Hematopoietic multipotent progenitor cell treated with erythropoietin and hydrocortisone succinate and interleukin-3 and kit ligand, for 8 days (in vitro differentiated cells): ENCODE measurements at regions not wholly inside any gene's neighbourhood (a gene's known extent, or its start where the extent isn't known, plus 50 kb on each side); places are given as distances from the start of the nearest gene placed in this dataset.

Experiments
- DNase-seq: peaks from one replicate; pipeline ENCODE4 v3.0.0-alpha.2; 2015

DNA sequence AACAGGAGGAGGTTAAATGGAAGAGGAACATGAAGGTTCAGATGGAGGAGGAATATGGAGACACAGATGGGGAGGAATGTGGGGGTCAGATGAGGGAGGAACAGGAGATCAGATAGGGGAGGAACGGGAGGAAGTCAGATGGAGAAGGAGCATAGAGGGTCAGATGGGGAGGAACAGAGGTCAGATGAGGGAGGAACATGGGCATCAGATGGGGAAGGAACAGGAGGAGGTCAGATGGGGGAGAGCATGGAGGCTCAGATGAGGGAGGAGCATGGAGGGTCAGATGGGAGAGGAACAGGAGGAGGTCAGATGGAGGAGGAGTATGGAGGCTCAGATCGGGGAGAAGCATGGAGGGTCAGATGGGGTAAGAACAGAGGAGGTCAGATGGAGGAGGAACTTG, 290.6 kb downstream of the BMP7 start:
- no peak for DNase-seq

DNA sequence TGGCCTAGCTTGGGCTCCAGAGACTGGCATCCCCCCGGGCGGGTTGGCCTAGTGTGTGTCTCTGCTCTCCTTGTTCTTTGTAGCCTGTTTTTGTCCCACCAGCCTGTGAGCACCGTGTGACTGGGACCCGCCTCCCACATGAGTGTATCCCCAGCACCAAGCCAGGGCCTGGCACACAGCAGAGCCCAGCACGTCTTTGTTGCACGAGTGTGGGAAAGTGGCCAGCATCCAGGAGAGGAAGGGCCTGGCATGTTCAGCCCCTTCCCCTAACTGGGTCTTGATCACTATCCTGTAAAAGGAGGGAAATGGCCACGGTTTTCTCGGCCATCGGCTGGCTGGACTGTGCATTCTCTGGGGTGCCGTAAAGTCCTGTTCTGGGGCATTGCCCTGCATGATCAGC, 290.1 kb downstream of the BMP7 start:
- DNase-seq = no peak

DNA sequence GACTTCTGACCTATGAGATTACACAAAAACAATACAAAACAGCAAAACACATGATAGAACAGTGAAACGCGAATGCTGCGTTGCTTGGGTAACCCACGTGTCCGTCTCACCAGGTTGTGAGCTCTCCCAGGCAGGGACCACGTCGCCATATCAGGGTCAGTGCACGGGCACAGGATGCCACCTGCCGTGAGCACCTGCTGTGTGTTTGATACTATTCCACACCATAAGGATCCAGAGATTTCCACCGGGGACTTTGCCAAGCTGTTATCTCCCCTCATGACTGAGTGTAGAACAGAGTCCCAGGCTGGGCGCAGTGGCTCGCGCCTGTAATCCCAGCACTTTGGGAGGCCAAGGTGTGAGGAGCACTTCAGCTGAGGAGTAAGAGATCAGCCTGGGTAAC, 288.0 kb downstream of the BMP7 start:
- no peak for DNase-seq

DNA sequence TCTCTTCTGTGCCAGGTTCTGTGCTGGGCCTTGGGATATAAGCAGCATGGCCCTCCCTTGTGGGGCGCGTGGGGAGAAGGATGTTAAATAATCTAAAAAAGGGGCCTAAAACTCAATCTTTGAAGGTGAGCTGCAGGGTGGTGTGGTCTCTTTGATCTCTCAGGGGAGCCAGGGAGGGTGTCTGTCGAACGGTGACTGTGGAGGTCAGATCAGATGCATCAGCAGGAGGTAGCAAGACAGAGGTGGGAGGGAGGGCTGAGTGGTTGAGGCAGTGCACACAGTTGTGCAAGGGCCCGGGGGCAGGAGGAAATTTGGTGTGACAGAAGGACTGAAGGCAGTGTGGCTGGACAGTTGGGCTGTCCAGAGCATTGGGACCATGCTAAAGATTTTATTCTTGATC, 287.3 kb downstream of the BMP7 start:
- DNase-seq = no peak

DNA sequence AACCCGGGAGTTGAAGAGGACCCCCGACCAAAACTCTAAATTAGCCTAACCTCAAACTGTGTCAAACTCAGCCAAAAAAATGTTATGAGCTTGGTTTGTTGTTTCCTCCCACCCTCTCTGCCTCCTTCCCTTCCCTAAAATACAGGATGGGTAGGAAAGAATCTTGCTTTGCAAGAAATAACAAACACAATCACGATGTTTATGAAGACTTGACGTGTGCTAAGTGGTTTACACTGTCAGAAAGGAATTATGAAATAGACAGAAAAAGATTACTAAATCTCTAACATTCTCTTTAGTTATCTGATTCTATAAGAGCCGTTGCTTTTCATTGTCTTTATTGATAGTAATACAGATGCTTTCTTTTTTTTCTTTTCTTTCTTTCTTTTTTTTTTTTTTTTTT, 285.1 kb downstream of the BMP7 start:
- no peak for DNase-seq

DNA sequence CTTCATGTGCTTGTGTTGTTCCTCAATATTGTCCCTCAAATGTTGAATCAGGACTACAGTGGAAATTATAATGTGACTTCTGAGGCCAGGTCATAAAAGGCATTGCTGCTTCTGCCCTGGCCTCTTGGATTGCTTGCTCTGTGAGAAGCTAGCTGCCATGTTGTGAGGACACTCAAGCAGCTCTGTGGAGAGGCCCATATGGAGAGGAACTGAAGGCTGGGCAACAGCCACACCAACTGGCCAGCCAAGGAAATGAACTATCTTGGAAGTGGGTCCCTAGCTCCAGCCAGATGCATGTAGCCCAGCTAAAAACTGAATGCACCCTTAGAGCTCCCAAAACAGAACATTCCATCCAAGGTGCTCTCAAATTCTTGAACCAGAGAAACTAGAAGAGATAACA, 282.6 kb downstream of the BMP7 start:
- DNase-seq = no peak

DNA sequence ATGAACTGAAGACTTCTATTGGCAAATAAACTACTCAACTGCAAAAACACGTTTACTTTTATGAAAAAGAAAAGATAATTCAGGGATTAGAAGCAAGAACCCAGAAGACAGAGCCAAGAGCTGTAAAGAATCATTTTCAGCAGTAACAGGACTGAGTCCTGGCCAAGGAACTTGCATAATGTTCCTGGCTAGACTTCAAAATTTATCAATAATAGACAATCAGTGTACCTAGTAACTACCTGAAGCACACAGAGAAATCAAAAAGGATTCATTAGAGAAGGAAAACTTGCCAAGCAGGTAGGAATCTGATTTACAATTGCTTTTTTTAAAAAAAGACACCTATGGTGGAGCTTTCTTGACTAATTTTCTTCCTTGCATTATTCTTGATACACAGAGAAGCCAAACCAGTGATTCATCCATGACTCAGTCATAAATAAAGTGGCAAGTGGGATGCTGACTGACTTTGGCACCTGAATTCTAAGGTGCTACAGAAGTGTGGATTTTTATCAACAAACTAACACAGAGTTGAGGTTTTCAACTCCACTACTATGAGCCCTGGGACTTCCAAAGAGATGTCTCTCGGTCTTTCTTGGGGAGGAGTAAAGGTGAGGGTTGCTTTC, 281.3 kb downstream of the BMP7 start:
- no peak for DNase-seq

DNA sequence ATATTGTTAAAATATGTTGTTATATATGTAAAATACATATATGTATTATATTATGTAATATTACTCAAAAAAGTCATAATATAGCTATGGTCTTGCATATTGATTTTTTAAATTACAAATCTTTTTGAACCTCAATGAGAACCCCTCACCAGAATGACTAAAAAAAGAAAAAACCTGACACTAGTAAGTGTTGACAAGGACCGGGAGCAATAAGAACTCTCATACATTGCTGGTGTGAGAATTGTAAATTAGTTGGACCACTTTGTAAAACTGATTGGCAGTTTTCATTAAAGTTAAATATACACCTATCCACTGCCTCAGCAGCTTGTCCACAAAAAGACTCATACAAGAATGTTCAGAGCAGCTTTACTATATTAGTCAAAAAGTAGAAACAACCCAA, 280.0 kb downstream of the BMP7 start:
- no peak for DNase-seq

DNA sequence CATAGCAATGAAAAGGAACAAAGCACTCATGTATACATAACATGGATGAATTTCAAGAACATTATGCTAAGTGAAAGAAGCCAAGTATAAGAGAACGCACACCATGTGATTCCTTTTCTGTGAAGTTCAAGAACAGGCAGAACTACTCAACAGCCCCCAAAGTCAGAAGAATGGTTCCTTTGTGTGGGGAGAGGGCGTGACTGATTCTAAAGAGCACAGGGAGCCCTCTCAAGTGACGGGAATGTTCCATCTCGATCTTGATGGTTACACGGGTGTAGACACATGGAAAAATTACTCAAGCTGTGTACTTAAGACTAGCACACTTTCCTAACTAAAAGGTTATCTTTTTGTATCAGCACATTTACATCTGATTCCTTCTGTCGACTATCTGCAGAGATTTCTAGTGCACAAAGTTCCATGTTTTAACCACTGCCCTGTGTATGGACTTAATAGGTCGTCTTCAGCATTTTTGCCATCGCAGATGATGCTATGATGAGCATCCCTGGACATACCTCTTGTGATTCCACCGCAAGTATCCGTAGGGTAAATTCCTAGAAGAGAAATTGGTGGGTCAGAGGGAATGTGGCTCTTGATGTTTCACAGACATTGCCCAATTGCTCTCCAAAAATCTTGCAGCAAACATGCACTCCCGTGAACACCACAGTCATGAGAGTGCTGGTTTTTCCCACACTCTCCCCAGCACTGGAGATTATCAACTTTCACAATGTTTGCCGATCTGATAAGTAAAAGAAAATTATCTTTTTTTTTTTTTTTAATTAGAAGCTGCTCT, 279.3 kb downstream of the BMP7 start:
- no peak for DNase-seq

DNA sequence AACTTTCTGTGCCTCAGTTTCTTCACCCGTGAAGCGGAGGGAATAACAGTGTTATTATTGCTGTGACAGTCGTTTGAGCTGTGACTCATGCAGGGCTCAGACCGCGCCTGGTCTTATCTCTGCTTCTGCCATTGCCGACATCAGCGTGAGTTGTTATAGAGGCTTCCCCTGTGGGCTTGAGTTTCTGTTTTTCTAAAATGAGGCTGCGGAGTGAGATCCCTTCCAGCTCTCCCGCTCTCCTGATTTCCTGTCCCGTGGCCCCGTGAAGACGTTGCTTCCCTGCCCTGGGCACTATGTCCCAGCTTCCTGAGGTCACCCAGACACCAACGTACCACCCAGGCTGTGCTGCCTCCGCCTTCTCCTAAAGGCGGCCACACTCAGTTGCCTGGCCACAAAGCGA, 278.5 kb downstream of the BMP7 start:
- DNase-seq = no peak

DNA sequence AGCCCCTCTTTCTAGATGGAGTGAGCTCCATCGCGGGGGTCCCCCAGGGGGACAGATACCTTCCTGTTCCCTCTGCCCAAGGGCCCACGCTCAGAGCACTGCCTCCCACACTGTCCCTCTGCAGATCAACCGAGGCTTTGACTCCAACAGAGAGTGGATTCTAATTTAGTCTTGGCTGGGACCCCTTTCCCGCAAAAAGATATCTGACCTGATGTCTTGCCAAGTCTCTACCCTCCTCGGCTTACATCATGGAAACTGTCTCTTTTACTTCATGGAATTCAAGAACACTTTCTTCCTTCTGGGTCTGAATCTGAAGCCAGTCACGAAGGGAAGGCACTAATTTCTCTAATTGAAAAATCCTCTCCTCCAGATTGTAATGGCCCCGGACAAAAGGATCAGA, 278.0 kb downstream of the BMP7 start:
- DNase-seq = no peak

DNA sequence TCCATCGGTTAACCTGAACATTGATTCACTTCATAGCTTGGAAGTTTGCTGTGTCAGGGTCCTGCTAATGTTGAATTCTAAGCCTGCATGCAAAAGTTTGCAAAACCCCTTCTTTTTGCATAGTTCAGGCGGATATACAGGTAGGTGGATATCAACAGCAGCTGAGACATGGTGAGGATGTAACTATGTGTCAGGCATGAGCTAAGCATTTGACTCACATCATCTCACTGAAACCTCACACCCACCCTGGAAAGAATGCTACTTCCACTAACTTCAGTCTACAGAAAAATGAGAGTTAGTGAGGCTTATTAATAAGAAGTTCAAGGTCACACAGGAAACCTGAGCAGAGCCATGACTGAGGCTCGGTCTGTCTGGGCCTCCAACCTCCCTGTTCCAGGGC, 276.9 kb downstream of the BMP7 start:
- DNase-seq = no peak

DNA sequence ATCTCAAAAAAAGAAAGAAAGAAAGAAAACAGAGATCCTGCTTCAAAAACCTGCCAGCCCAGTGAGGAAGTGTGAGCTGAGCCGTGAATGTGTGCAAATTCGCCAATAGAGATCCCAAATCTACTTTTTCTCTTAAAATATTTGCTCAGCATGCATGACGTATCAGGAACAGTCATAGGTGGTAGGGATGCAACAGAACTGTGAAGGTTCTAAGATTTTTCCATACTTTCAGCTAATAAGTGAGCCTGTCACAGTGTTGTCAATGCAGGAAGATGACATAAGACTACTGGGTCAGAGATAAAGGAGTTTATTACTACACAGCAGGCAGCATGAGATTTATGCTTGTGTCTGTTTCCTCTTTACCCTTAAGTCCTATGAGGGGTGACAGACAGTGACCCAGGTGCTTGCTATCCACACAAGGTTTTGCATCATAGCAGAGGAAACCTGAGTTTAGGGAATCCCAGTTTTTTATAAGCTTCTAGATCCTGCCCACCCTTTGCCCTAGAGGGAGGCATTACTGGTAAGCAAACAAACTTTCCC, 273.4 kb downstream of the BMP7 start:
- DNase-seq = no peak

DNA sequence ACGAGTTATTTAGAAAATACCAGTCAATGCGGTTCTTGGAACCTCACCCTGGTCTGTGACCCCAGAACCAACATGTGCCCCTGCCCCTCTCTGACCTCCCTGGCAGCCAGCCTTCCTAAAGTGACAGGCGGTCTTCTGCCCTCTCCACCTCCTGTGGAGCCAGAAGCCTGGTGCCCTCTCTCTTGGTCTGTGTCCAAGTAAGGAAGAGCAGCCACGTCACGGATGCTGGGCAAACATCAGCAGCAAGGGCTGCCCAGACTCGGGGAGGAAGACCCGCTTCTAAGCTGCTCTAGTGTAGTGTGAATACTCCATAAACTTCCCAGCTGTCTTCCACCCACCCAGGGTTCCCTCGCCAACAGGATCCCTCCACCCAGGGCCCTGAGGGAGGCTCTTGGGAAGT, 272.4 kb downstream of the BMP7 start:
- no peak for DNase-seq

DNA sequence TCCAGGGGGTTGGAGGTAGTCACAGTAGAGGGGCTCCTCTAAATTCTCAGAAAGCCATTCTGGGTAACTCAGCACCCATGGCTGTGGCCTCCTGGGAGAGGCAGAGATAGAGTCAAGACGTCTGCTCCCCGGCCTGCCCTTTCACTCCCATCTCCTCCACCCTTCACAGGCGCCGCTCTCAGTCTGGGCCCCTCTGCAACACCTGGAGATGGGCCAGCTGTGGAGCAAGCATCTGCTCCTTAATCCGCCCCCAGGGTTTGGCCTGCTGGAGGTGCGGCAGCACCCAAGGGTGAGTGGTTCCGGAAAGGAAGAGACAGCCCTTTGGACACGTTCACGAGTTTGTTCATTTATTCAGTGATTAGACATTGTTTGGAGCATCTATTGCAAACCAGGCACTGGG, 271.3 kb downstream of the BMP7 start:
- no peak for DNase-seq

DNA sequence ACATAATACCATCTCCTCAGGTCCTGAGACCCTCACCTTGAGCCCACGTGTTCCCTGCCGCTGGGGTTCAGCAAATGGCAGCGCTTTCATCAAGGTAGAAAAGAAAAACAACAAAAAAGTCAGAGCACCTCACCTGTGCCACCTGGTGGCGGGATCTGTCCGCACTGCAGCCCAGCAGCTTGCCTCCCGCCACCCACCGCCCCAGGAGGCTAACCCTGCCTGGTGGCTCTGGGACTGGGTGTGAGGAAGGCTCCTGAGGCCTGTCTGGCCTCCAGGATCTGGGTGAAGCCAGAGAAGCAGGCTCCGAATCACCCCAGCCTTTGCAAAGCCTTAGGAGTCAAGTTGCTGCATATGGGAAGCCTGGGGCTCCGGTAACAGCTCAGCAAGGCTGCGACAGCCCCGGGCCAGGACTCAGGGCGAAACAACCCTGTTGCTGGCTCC, 270.8 kb downstream of the BMP7 start:
- no peak for DNase-seq

DNA sequence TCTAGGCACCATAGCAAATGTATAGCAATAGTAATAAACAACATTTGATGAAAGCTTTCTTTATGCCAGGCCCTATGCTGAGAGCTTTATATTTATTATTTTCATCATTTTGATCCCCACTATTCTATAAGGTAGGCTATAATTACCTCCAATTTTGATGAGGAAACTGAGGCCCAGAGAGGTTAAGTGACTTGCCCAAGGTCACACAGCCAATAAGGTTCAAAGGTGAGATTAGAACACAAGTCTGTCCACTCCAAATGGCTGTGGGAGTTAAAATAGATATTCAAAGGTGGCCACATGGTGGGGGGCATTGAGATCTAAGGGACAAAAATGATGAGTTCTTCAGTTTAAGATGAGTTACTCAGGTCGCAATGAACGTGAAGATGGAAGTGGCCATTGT, 269.9 kb downstream of the BMP7 start:
- DNase-seq = no peak

DNA sequence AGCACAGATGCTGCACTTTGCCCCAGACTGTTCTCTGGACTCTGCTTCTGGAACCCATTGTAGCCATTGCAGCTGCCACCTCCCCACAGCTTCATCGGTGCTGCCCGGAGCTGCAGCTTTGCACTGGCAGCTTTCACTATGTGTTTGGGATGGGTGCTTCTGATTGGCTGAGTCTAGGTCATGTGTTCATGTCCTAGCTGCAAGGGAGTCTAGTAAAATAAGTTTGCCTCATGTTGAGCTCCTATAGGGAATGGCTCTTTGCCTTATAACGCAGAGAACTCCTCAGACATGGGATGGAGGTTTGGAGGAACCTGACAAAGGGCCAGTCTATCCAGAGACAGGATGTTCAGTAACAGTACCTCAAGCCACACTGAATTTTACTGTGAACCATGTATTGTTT, 268.0 kb downstream of the BMP7 start:
- no peak for DNase-seq

DNA sequence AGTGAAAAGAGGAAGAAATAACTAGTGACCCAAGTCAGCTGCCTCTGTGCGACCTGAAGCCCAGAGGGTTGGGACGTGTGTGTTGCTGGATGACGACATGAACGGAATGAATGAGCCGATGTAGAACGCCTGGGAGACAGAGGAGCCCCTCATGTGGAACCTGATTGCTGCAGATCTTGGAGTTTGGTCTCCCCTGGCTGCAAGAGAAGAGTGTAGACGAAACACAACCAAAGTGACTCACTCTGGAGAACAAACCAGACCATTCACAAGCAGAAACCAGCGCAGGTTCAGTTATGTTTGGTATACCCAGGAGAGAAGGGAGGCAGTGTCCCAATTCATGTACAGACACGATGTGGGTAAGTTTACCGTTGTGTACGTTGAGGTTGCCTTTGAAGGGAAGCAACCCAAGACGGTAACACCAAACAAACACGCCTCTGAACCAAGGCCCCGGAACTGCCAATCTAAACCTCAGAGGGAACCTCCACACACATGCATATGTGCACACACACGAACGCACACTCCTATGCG, 265.9 kb downstream of the BMP7 start:
- no peak for DNase-seq

DNA sequence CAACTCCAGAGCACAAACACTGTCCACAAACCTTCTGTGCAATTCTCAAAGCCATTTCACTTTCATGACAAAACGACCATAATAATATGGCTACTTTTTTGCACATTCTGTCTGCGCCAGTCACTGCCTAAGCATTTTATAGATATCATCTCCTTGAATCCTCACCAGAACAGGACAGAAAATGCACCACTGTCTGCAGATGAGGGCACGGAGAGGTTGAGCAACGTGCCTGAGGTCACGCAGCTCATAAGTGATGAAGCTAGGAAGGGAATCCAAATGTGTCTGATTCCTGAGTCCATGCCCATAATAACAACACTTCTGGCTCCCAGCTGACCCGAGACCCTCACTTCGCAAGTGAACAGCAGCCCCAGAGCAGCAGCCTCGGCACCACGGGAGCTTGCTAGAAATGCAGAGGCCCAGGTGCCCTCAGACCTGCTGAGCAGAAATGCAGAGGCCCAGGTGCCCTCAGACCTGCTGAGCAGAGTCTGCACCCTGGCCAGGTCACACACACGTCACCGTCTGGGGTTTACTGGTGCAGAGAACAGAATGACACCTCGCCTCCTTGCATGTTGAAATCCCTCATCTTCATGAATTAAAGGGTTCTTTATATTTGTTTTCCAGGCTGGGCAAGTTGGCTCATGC, 265.2 kb downstream of the BMP7 start:
- DNase-seq = no peak

DNA sequence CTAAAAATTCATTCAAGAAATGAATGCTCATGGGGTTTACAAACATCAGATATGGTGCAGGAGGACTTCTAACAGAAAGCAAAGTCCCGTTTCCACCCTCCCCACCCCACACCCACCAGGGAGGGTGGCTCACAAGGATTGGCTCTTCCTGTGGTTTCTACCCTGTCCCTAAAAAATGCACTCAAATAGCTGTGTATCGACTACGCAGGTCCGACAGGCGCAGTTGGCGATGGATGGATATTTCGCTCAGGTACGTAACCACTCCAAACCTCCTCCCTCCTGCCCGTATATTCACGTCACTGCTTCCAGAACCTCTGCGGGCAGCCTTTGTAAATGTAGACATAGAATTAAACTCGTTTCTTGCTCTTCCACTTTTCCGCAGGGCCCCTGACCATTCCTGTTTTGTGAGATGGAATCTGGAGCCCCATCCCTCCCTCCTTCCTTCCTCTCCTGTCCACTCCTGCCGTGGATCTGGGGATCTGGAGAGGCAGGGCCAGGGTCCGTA, 264.3 kb downstream of the BMP7 start:
- DNase-seq = no peak

DNA sequence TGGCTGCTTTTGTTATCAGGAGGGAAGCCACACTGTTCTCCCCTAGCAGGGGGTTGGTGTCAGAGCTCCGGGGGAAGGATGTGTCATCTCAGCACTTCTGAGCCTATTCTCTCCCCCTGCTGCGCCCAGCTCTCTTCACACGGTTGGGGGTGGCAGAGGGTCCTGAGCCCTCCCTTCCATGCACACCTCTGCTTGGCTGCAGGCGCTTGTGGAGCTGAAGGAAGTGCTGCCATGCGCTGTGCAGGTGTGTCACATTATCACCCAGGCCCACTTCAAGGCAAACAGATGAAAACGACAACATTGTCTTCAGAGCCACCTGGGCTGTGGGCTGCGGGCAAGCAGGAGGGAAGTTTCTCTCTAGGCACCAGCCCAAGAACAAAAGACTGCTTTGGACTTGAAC, 263.4 kb downstream of the BMP7 start:
- DNase-seq = no peak

DNA sequence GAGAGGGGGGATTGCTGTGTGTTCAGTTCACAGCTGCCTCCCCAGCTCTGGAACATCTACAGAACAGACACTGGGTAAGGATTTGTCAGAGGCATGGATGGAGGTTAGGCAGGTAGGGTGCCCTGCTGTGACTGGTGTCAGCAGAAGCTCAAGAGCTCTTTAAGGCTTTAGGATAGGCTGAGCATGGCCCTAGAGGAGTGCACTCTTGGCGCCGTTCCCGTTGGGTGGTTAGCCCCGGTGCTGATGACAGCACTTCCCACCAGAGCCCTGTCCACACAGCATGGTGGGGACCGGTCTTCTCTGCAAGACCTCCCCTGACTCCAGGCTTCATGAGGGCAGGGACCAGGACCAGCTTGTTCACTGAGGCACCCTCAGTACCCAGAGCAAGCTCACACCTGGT, 262.0 kb downstream of the BMP7 start:
- no peak for DNase-seq
